SK-N-SH (cell line): ENCODE measurements at regions not wholly inside any gene's neighbourhood (a gene's known extent, or its start where the extent isn't known, plus 50 kb on each side); places are given as distances from the start of the nearest gene placed in this dataset.

Experiments
- CTCF ChIP-seq: fragments of 200-600 bp; sonication (generic); IDR thresholded peaks from 2 replicates; pipeline ENCODE4 v1.6.1; 2017; ENCODE audit warnings: antibody characterized with exemption, mild to moderate bottlenecking, moderate library complexity
- EP300 ChIP-seq, 2 experiments: IDR thresholded peaks; 2 replicates each; pipeline versions ENCODE4 v1.4.0 to v1.6.1; 2012; ENCODE audit warnings: borderline replicate concordance in 1 of 2, low read depth in 1 of 2, low read length in 1 of 2
- FOXJ3 ChIP-seq: sonication (generic); formaldehyde crosslinking; IDR thresholded peaks from 2 replicates; pipeline ENCODE4 v1.5.1; 2020; ENCODE audit warnings: mild to moderate bottlenecking, missing genetic modification reagents
- GATA2 ChIP-seq: sonication (generic); formaldehyde crosslinking; IDR thresholded peaks from 2 replicates; pipeline ENCODE4 v1.5.0; 2020; ENCODE audit warnings: mild to moderate bottlenecking, missing genetic modification reagents
- MAX ChIP-seq: IDR thresholded peaks from 2 replicates; pipeline ENCODE4 v1.4.0; 2012; ENCODE audit warnings: low read depth
- MXI1 ChIP-seq: IDR thresholded peaks from 2 replicates; pipeline ENCODE4 v1.6.1; 2012; ENCODE audit warnings: mild to moderate bottlenecking, low read depth, low read length, improper control_type of control experiment
- POLR2AphosphoS5 ChIP-seq: IDR thresholded peaks from 2 replicates; pipeline ENCODE4 v1.6.1; 2012; ENCODE audit warnings: low read depth, low read length
- RAD21 ChIP-seq: IDR thresholded peaks from 2 replicates; pipeline ENCODE4 v1.6.1; 2012; ENCODE audit warnings: mild to moderate bottlenecking, low read length
- RCOR1 ChIP-seq: fragments of 150-350 bp; IDR thresholded peaks from 2 replicates; pipeline ENCODE4 v1.6.1; 2017; ENCODE audit warnings: antibody characterized with exemption, low read length
- TAF1 ChIP-seq: IDR thresholded peaks from 2 replicates; pipeline ENCODE4 v1.6.1; 2012; ENCODE audit warnings: low read depth, mild to moderate bottlenecking, low read length, moderate library complexity, borderline replicate concordance
- TEAD4 ChIP-seq: IDR thresholded peaks from 2 replicates; pipeline ENCODE4 v1.4.0; 2012; ENCODE audit warnings: mild to moderate bottlenecking, borderline replicate concordance; ENCODE audit not compliant: insufficient read depth

GRCh38 chr1:177355575-177355974 is 184.8 kb downstream of the BRINP2 start:
- no peak for TF ChIP-seq EP300 (IDR thresholded peaks at IDR 0.05; ENCODE audit: borderline replicate concordance in 1 of 2, low read depth in 1 of 2, low read length in 1 of 2)
- no peak for TF ChIP-seq TEAD4
- TF ChIP-seq TAF1, result no peak
- TF ChIP-seq MXI1, result no peak
- TF ChIP-seq POLR2AphosphoS5, result no peak
- peak; percentile 77 for TF ChIP-seq RAD21
- peak; percentile 45 for TF ChIP-seq CTCF
- no peak for TF ChIP-seq RCOR1
- TF ChIP-seq FOXJ3, result no peak
- no peak for TF ChIP-seq MAX
- TF ChIP-seq GATA2 (CRISPR knock-in tag), result no peak
